HG03565 (cell line): ENCODE measurements at regions not wholly inside any gene's neighbourhood (a gene's known extent, or its start where the extent isn't known, plus 50 kb on each side); places are given as distances from the start of the nearest gene placed in this dataset.

Experiments
- ATAC-seq: cut with Tn5 transposase; IDR thresholded peaks from one replicate; pipeline ENCODE4 v1.9.1; 2021; ENCODE audit warnings: mild to moderate bottlenecking, moderate library complexity; ENCODE audit not compliant: unreplicated experiment

DNA sequence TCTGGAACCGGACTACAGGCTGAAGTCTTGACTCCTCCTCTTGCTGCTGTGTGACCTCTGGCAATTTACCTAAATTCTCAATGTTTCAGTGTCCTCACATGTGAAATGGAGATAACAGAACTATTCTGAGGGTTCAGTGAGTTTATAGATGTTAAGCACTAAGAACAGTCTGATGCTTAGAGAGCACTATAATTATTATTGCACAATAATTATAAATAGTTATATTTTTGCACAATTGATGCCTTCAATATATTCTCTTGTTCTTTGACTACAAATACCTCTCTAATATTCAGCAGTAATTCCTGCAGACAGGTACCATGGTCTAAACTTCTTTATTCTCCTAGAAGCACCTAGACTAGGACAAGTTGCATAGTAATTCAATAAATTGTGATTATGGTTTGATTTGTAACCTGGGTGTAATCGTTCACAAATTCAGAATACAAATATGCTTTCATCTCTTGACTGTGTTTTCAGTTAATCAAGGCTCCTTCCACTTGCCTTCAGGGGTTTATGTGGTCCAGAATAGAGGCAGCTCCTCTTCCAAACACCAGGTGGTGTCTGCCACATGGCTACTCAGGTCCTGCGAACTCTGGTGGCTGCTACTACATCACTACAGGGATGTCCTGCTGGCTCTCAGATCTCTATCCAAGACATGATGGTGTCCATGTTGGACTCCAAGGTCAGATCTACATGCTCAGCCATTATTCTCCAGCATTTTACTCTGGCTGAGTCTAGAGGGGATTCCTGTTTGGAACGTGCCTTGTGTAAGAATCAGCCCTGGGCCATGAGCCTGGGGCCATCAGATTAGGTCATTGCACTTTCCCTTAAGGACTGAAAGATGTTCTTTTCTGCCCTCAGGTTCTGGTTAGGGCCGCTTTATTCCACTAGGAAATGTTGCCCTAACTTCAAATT, 103.4 kb downstream of the QRFPR start:
- peak; percentile 25 for ATAC-seq

DNA sequence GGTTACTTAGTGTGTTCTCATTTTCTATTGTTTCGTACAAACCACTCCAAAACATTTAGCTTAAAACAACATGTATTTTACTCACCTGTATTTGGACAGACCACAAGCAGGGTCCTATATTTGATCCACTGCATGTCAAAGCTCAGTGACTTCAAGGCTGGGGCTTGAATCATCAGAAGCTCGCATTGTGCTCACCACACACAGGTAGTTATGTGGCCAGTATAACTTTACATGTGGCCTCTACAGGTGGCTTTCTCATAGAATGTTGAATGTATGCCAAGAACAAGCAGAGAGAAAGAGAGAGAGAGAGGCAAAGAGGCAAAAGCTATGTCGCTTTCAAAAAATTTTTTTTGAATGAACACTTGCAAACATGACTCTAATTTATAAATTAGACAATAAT, 107.6 kb downstream of the QRFPR start:
- no peak for ATAC-seq

DNA sequence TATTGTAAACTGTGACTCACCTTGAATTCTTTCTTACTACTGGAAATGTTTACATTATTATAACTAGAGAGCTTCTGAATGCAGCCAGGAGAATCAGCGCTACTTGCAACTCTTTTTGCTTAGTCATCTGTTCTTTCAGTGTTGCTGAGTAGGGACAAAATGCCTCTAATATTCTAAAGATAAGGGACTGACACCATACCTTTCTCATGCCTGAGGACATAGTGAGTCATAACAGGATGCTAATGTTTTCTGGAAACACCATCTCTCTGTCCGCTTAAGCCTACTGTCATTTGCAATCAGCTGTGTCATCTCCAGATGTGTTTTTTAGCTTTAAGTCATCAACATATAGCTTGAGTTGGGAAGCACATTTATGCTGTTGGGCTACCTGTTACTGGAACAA, 108.3 kb downstream of the QRFPR start:
- ATAC-seq = peak; percentile 94

DNA sequence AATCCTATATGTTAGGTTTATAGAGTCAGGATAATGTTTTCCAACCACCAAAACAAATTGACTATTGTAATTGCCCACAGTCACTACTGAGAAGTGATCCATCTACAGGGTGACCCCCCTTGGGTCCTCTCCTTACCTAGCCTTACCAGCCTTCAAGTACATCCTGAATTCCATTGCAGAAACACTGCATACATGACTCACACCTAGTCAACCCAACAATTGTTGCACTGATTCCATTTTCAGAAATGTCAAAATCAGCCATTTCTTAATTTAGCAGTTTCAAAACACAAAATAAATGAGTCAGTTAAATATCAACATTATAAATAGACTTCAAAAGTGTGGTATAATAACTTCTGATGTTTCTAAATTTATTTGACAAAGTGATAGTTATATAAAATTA, 106.3 kb upstream of the TNIP3 start:
- ATAC-seq = no peak

DNA sequence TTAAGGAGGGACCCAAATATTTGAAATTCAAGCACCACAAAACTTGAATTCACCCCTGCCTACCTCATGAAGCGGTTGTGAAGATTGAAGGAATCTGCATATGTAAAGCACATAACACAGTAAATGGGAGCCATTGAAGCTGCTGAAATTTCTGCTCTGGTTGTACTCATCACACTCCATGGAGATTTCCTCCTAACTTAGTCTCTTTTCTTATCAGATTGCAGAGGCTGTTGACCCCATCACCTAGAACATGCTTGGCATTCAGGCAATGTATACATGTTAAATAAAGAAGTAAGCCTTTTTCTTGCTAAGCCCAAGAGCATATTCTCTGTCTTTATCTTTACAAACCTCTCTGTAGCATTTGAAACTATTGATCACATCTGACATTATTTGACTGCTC, 104.9 kb upstream of the TNIP3 start:
- no peak for ATAC-seq

DNA sequence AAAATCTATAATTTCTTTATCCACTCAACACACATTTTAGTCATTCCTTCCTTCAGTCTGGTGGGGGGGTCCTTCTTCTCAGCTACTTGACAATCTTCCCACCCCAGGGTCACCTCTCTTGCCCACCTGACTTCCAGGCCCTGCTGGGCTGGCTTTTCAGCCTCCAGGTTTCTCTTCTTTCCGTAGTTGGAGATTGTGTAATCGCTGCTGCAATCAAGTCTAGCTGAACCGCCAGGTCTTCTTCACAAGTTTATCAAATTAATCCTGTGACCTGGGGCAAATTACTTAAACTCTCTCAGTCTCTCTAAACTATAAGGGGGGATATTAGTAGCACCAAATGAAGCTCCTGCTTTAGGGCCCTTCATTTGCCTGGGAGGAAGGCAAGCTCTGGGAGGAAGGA, 102.9 kb upstream of the TNIP3 start:
- no peak for ATAC-seq

DNA sequence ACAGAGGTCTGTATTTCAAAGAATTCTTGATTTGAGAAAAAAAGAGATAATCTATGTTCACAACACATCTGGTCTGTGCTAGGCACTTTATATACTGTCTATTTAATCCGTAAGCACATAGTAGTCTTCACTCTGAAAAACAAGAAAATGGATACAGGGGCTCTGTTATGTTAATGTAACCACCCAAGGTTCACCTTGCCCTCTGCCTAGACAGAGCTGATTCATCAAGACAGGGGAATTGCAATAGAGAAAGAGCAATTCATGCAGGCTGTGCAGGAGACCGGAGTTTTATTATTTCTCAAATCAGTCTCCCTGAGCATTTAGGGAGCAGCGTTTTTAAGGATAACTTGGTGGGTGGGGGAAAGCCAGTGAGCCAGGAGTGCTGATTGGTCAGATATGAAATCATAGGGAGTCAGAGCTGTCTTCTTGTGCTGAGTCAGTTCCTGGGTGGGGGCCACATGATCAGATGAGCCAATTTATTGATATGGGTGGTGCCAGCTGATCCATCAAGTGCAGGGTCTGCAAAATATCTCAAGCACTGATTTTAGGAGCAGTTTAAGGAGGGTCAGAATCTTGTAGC, 92.9 kb upstream of the TNIP3 start:
- no peak for ATAC-seq

DNA sequence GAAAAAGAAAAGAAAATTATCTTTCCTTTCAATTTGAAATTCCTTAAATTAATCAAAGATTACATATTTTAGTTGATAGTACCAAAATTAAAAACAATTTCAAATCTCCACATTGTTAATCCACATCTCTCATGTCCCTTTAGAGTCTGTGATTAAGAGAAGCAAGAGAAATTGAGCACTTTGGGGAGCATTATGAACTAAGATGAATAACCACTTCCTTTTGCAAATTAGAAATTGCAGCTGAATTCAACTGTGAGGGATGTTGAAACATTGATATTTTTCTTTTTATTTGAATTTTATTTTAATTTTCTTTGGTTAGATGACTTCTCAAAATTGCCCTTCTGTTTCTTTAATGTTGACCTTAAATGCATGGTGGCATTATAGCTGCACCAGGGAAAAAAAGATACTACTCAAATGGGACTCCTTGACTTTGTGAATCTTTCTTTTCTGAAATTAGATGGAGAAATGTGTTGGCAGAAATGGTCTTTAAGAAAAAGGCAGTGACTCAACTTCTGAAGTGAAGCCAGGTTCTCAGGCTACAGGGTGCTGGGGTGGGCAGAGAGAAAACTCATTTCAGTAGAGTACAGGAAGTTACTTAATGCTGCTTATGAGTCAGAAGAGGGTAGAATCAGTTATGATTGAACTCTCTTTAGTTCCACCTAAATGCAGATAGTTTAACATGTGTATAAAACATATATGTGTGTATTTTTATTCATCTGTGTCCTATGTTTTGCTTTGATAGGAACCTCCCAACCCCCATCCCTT, 92.0 kb upstream of the TNIP3 start:
- ATAC-seq = peak; percentile 98

DNA sequence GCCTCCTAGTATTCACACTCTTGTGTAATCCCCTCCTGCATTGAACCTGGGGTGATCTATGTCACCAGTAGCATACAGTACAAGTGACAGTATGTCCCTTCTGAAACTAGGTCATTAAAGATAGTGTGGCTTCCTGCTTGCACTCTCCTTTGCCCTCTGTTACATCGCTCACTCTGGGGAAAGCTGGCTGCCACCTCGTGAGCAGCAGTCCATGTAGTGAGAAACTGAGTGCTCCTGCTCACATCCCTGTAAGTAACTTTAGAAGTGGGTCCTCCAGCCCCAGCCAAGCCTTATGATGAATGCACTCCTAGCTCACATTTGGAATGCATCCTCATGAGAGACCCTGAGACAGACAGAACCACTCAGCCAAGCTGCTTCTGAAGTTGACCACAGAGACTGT, 89.8 kb upstream of the TNIP3 start:
- ATAC-seq = no peak

DNA sequence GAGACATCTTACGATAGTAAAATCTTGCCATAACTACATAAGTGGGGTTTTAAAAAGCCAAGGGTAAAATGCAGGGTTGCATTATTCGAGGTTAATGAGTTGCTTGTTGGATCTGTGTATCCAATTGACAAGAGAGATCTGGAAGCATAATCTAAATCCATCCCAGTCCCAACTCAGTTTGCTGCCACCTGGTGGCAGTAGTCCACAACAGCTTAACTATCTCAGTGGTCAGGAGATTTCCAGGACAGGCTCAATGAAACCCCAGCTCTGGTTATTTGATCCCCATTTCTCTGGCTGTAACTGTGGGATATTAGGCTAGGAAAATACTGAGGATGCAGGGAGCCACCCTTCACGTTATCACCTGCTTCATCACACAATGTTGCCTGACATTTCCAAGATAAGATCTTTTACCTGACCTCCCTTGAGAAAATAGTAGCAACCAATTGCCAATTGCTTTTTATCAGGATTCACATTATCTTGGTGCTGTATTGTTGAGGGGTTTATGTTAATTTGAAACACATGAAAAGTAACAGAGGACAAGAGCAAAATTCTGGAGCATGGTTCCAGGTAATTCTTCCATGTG, 88.2 kb upstream of the TNIP3 start:
- peak; percentile 24 for ATAC-seq

DNA sequence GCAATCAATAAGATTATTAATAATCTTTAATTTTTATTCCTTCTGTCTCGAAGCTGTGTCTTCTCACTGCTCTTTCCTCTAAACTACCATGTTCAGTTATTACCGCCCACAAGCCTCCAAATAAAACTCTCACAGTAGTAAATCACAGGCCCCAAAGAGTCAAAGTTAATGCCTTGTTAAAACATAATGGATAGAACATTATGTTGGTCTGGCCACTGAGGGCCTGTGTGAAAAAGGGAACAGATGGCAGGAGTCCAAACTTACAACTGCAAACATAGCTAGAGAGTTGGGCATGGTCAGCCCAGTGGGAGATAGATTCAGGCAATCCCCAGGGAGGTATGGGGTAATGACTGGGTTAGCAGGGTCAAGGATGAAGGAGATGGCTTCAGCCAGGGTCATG, 84.6 kb upstream of the TNIP3 start:
- ATAC-seq = no peak

DNA sequence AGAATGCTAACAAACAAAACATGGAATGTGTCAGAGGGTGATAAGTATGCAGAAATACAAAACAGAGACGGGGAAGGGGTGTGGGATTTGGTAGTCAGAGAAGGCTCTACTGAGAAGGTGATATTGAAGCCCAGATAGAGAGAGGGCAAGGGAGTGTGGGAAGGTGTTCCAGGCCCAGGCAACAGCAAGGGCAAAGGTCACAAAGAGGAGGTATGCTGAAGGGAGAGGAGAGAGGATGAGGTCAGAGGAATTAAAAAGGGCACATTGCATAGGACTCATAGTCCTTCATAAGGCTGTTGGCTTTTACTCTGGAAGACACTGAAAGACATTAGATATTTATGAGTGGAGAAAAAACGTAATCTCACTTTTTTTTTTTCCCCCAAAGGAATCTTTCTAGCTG, 82.6 kb upstream of the TNIP3 start:
- ATAC-seq = no peak

DNA sequence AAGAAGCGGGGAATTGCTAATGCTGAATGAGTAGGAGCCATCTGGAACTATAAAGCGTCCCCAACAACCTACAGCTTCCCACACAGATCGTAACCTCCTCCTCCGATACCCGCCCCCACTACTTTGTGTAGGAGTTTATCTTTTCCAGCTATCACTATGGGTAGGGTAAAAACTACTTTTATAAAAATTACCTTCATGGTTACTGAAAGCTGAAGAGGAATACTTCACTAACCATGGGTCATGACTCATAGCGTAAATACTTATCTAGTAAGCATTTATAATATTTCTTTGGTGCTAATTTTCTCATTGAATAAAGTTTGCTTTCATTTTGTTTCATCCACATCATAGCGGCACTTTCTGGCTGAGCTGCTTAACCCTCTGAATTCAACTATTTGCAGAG, 79.4 kb upstream of the TNIP3 start:
- ATAC-seq = peak; percentile 57

DNA sequence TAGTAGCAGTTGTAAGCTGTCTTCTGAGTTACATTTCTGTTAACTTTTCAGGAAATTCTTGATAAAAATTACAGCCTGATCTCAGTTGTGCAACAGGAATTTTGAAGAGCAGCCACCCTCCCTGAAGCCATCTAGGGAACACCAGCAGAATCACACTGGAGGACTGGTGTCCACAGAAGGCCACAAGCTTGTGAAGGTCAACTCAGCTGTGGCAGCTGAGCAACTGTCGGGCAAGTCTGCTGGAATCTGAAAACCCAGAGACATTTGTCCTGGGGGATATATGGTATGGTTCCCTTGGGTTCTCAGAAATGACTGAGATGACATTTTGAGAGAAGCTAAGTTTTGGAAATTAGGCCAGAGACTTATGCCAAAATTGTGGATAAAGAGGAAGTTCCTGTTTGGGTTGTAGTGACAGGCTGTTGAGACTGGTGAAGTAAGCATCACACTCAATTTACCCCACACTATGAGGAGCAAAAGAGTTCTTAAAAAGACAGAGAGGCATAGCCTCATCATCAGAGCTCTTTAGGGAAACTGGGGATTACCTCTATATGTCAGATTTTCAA, 78.1 kb upstream of the TNIP3 start:
- no peak for ATAC-seq

DNA sequence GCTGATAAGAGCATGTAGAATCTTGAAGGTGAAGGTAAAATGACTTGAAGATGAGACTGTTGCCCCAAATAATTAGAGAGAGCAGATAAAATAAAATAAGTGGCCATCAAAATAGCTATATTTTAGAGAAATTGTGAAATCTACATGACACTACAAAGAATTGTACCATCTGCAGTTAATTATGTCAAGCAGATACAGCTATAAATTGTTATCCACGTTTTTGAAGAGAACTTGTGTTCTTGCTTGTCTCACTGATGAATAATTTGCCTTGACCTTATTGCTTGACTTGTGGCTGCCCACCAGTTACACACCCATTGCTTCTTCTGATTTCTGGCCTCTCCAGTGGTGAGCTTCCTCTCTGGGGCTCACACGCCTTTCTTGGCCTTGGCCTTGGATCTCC, 75.8 kb upstream of the TNIP3 start:
- ATAC-seq = no peak

DNA sequence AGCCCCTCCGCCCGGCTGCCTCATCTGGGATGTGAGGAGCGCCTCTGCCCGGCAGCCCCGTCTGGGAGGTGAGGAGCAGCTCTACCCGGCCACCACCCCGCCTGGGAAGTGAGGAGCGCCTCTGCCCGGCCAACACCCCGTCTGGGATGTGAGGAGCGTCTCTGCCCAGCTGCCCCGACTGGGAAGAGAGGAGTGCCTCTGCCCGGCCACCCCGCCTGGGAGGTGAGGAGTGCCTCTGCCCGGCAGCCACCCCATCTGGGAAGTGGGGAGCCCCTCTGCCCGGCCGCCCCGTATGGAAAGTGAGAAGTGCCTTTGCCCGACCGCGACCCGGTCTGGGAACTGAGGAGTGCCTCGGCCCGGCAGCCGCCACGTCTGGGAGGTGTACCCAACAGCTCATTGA, 74.3 kb upstream of the TNIP3 start:
- no peak for ATAC-seq

DNA sequence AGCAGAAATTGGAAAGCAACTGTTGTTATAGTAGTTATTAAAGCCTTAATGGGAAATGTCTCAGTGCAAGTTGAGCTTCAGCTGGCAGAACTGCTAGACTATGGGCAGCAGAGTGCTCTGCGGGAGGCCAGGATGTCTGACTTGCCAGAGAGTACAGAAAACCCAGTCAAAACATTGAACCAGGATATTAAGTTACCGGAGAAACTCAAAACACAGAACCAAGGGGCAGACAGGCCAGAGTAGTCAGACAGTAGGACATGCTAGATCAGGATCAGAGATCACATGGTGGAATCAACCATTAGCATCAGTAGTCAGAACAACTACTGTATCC, 72.9 kb upstream of the TNIP3 start:
- ATAC-seq = no peak

DNA sequence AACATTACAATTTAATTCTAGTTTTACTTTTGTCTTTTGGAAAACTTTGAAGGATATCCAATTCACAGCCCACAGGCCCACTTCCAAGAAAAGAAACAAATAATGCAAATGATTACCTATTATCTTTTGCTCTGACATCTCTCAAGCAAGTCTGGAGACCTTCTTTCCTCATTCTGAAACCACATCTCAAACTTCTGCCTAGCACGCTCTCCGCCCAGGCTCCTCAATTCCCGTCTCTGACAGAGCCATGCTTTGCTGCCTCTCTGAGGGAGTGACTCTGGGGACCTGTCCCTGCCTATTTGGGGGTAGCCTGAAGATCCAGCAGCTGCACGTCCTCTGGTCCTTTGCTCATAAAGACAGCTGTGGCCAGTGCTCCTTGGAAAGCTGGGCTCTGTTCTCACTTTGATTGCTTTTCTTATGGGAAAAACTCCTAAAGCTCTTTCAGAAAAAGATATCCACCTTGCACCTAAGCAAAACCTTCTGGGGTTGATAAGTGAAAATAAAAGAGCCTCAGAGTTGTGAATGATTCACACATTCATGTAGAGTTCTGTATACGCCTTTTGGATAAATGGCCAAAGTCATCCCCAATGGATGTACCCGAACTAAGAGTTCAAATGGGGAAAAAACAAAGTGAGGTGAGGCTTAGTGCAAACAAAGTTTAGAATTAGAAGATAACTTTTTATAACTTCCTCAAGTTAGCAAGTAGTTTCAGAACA, 72.4 kb upstream of the TNIP3 start:
- ATAC-seq = no peak

DNA sequence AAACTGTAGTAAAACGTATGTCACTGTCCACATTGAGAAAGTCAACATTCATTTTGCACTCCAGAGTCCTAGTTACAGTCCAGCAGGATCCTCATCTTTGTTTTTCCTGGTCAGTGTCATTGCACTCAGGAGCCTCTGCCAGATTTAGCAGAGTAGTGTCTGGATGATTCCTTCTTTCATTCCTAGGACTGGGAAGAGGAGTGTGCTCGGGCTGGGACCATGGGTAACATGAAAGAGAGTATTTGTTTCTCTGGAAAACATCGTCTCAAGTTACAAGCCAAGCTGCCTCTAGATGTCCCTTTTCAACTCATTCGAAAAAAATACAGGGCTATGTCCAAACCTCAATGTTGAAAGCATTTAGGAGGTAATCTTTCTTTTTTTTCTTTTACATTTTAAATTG, 69.9 kb upstream of the TNIP3 start:
- ATAC-seq = no peak

DNA sequence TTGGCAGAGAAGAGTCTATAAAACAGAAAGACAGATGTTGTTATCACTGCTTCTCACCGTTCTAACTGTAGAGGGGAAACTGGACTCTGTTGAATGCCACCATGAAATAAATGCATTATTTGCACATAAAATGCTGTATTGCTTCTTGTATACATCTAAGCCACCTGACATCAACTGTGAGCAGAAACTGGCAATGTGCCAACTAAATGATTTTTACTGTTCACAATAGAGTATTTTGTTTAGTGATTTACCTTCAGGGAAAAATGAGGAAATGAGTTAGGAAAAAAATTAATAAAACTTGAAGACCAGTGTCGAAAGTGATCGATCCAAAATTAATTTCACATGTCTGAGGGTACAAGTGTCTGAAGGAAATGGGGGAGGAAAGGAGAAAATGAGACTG, 65.9 kb upstream of the TNIP3 start:
- ATAC-seq = no peak

DNA sequence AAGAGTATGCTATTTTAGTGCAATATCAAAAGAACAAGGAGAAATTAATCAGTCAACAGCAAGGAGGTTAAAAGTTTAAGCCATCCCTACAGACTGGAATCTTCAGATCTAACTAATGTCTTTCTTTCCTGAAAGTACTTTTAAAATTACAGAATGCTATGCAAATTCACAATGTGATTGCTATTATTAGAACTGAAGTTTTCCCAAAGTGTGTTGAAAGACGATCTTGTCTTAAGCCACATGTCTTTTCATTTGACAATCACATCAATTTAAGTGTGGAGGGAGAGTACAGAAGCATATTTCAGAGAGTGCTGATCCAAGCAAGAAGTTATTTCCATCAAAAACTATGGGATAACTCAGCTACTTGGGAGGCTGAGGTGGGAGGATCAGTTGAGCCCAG, 64.7 kb upstream of the TNIP3 start:
- ATAC-seq = no peak
